GM23338 (cell line): ENCODE measurements at regions not wholly inside any gene's neighbourhood (a gene's known extent, or its start where the extent isn't known, plus 50 kb on each side); places are given as distances from the start of the nearest gene placed in this dataset.
A peak's percentile ranks its signal among the peaks of the same experiment; 100 is the strongest.

Source experiments
- ATAC-seq: fragments of 200-7000 bp; cut with Tn5 transposase; 3 replicates; pipeline ENCODE4 v1.9.1; 2020
- DNase-seq: peaks from one replicate; pipeline ENCODE4 v3.0.0-alpha.2; 2015; ENCODE audit warnings: low spot score
- H2AFZ ChIP-seq: fragments of 200-600 bp; sonication (generic); 2 replicates; pipeline ENCODE4 v1.8.0; 2016; ENCODE audit warnings: antibody characterized with exemption, mild to moderate bottlenecking, moderate library complexity
- H3F3A ChIP-seq: fragments of 200-600 bp; sonication (generic); replicated peaks from 2 replicates; pipeline ENCODE4 v1.8.0; 2017; ENCODE audit warnings: antibody characterized with exemption, mixed run types, low read depth
- H3K27ac ChIP-seq: fragments of 200-600 bp; sonication (generic); 2 replicates; pipeline ENCODE4 v1.6.1; 2016; ENCODE audit warnings: low read depth
- H3K27me3 ChIP-seq: fragments of 200-600 bp; sonication (generic); 2 replicates; pipeline ENCODE4 v1.8.0; 2016; ENCODE audit warnings: mild to moderate bottlenecking, mixed run types, moderate library complexity; ENCODE audit not compliant: insufficient read depth
- H3K36me3 ChIP-seq: fragments of 200-600 bp; sonication (generic); 2 replicates; pipeline ENCODE4 v1.8.0; 2016; ENCODE audit warnings: mild to moderate bottlenecking; ENCODE audit not compliant: insufficient read depth
- H3K4me1 ChIP-seq: fragments of 200-600 bp; sonication (generic); 2 replicates; pipeline ENCODE4 v1.8.0; 2016; ENCODE audit warnings: mild to moderate bottlenecking, moderate library complexity; ENCODE audit not compliant: insufficient read depth
- H3K4me2 ChIP-seq: fragments of 200-600 bp; sonication (generic); 2 replicates; pipeline ENCODE4 v1.7.1; 2017; ENCODE audit warnings: mixed run types
- H3K4me3 ChIP-seq: fragments of 200-600 bp; sonication (generic); 2 replicates; pipeline ENCODE4 v1.6.1; 2016; ENCODE audit warnings: mixed run types
- H3K79me2 ChIP-seq: fragments of 200-600 bp; sonication (generic); replicated peaks from 2 replicates; pipeline ENCODE4 v1.8.0; 2017; ENCODE audit warnings: mild to moderate bottlenecking; ENCODE audit not compliant: insufficient read depth
- H3K9me2 ChIP-seq: fragments of 200-600 bp; sonication (generic); 2 replicates; pipeline ENCODE4 v1.8.0; 2017; ENCODE audit not compliant: insufficient read depth
- H4K20me1 ChIP-seq: fragments of 200-600 bp; sonication (generic); replicated peaks from 2 replicates; pipeline ENCODE4 v1.8.0; 2017; ENCODE audit warnings: mild to moderate bottlenecking; ENCODE audit not compliant: insufficient read depth
- H3K27ac Mint-ChIP-seq: 2 replicates; pipeline ENCODE4 v1.8.0; 2020; ENCODE audit warnings: inconsistent platforms, mild to moderate bottlenecking, moderate library complexity, mixed read lengths
- H3K27me3 Mint-ChIP-seq: 3 replicates; pipeline ENCODE4 v1.8.0; 2022; ENCODE audit warnings: low read depth, mild to moderate bottlenecking, moderate library complexity, mixed read lengths, inconsistent platforms; ENCODE audit not compliant: insufficient read depth, poor library complexity
- H3K36me3 Mint-ChIP-seq: 3 replicates; pipeline ENCODE4 v1.8.0; 2021; ENCODE audit warnings: low read depth, mild to moderate bottlenecking, inconsistent platforms, moderate library complexity, mixed read lengths
- H3K4me1 Mint-ChIP-seq: 3 replicates; pipeline ENCODE4 v1.8.0; 2020; ENCODE audit warnings: mild to moderate bottlenecking, inconsistent platforms, mixed read lengths
- H3K4me3 Mint-ChIP-seq: 3 replicates; pipeline ENCODE4 v1.8.0; 2021; ENCODE audit warnings: moderate library complexity, mild to moderate bottlenecking, inconsistent platforms, mixed read lengths
- H3K9me3 Mint-ChIP-seq: 3 replicates; pipeline ENCODE4 v1.8.0; 2020; ENCODE audit warnings: moderate library complexity, mild to moderate bottlenecking, inconsistent platforms, mixed read lengths
- CREB1 ChIP-seq: fragments of 250-450 bp; sonication (Bioruptor Pico); IDR thresholded peaks from 2 replicates; pipeline ENCODE4 v1.5.0; 2020; ENCODE audit warnings: low read depth, mild to moderate bottlenecking, moderate library complexity
- CTCF ChIP-seq, 2 experiments: fragments of 200-600 bp in 1 of 2; sonication (generic) in 1 of 2; conservative IDR thresholded peaks; 2 replicates each; pipeline versions ENCODE4 v1.5.1 to v1.6.1; 2016 to 2017; ENCODE audit warnings: antibody characterized with exemption in 2 of 2, low read depth in 2 of 2, mild to moderate bottlenecking in 2 of 2, moderate library complexity in 1 of 2
- EZH2 ChIP-seq: fragments of 200-600 bp; sonication (generic); IDR thresholded peaks from one replicate; pipeline ENCODE4 v1.8.0; 2017; ENCODE audit warnings: antibody characterized with exemption, mild to moderate bottlenecking, low read depth; ENCODE audit not compliant: unreplicated experiment
- EZH2phosphoT487 ChIP-seq: fragments of 200-600 bp; sonication (generic); IDR thresholded peaks from one replicate; pipeline ENCODE4 v1.8.1; 2018; ENCODE audit warnings: antibody characterized with exemption; ENCODE audit not compliant: unreplicated experiment
- JUNB ChIP-seq: IDR thresholded peaks from one replicate; pipeline ENCODE4 v1.6.1; 2016; ENCODE audit warnings: antibody characterized with exemption; ENCODE audit not compliant: unreplicated experiment
- NANOG ChIP-seq: IDR thresholded peaks from 2 replicates; pipeline ENCODE4 v1.6.1; 2016; ENCODE audit warnings: antibody characterized with exemption, borderline replicate concordance
- POLR2AphosphoS5 ChIP-seq: IDR thresholded peaks from 2 replicates; pipeline ENCODE4 v1.6.1; 2016; ENCODE audit warnings: antibody characterized with exemption, low read depth
- REST ChIP-seq: IDR thresholded peaks from one replicate; pipeline ENCODE4 v1.6.1; 2018; ENCODE audit warnings: antibody characterized with exemption; ENCODE audit not compliant: unreplicated experiment
- STAT1 ChIP-seq: IDR thresholded peaks from one replicate; pipeline ENCODE4 v1.6.1; 2016; ENCODE audit warnings: antibody characterized with exemption; ENCODE audit not compliant: unreplicated experiment
- ZNF114 ChIP-seq: fragments of 250-450 bp; sonication (Bioruptor Pico); IDR thresholded peaks from 2 replicates; pipeline ENCODE4 v1.5.0; 2020; ENCODE audit warnings: mild to moderate bottlenecking, moderate library complexity
- ZNF331 ChIP-seq: fragments of 250-450 bp; sonication (Bioruptor Pico); IDR thresholded peaks from 2 replicates; pipeline ENCODE4 v1.5.0; 2020; ENCODE audit warnings: low read depth, mild to moderate bottlenecking, moderate library complexity
- ZNF462 ChIP-seq: fragments of 250-450 bp; sonication (Bioruptor Pico); IDR thresholded peaks from 2 replicates; pipeline ENCODE4 v1.5.0; 2020; ENCODE audit warnings: mild to moderate bottlenecking, moderate library complexity

GRCh38 chr9:134219646-134220060, 55.3 kb upstream of the RNU6ATAC start:
- Mint-ChIP-seq H3K4me3 (no peak overlapping the region), H3K9me3 (no peaks in the 10 kb centered on the region; the same call in 2 of the 3 replicates), H3K36me3 (no peaks in the 10 kb centered on the region), H3K27me3 (peaks cover 7% of the 10 kb centered on the region), H3K27ac (no peak overlapping the region), H3K4me1 (peaks cover 22% of the 10 kb centered on the region)
- no peak for TF ChIP-seq EZH2
- TF ChIP-seq CTCF (conservative IDR thresholded peaks at IDR 0.05; ENCODE audit: low read depth in 2 of 2), result no peak
- TF ChIP-seq POLR2AphosphoS5, result no peak
- no peak for TF ChIP-seq JUNB
- TF ChIP-seq CREB1 (CRISPR knock-in tag), result no peak
- TF ChIP-seq NANOG, result no peak
- no peak for TF ChIP-seq REST
- TF ChIP-seq STAT1, result no peak
- TF ChIP-seq EZH2phosphoT487, result no peak
- TF ChIP-seq ZNF331 (CRISPR knock-in tag), result no peak
- no peak for TF ChIP-seq ZNF114 (CRISPR knock-in tag)
- Histone ChIP-seq H3K9me2 (no peaks in the 10 kb centered on the region), H3K27me3 (no peaks in the 10 kb centered on the region), H3K4me2 (no peak overlapping the region), H2AFZ (no peak overlapping the region), H3K36me3 (no peaks in the 10 kb centered on the region), H3K79me2 (no peaks in the 10 kb centered on the region), H3F3A (no peaks in the 10 kb centered on the region), H3K27ac (no peak overlapping the region), H3K4me1 (no peaks in the 10 kb centered on the region), H4K20me1 (no peaks in the 10 kb centered on the region), H3K4me3 (no peak overlapping the region)
- ATAC-seq, result no peak
- DNase-seq, result no peak

- no peaks in the 10 kb centered on the region for H3K4me1 ChIP-seq
- no peak overlapping the region for H3K27ac ChIP-seq
- DNase-seq (no peak), ATAC-seq (no peak)
- no peak overlapping the region for H3K4me3 ChIP-seq
- no peaks in the 10 kb centered on the region for H3K79me2 ChIP-seq
- H2AFZ ChIP-seq, result no peak overlapping the region
- Mint-ChIP-seq H3K4me3 (no peak overlapping the region), H3K9me3 (no peaks in the 10 kb centered on the region; the same call in 2 of the 3 replicates), H3K27ac (peak overlapping the region; percentile 15; the same call in 1 of the 2 replicates), H3K27me3 (peaks cover 7% of the 10 kb centered on the region), H3K36me3 (no peaks in the 10 kb centered on the region), H3K4me1 (peaks cover 22% of the 10 kb centered on the region)
- H3K36me3 ChIP-seq, result no peaks in the 10 kb centered on the region
- H3K9me2 ChIP-seq, result no peaks in the 10 kb centered on the region
- no peaks in the 10 kb centered on the region for H3K27me3 ChIP-seq
- no peaks in the 10 kb centered on the region for H4K20me1 ChIP-seq
- H3K4me2 ChIP-seq, result no peak overlapping the region
- no peaks in the 10 kb centered on the region for H3F3A ChIP-seq
- TF ChIP-seq ZNF331 (CRISPR knock-in tag), result no peak
- TF ChIP-seq POLR2AphosphoS5, result no peak
- TF ChIP-seq ZNF462 (CRISPR knock-in tag), result no peak
- TF ChIP-seq JUNB, result no peak
- TF ChIP-seq STAT1, result no peak
Measured at GRCh38 chr9:134220311-134220710, 55.9 kb upstream of the RNU6ATAC start.
